HL-60/S4 (cell line): ENCODE measurements at regions not wholly inside any gene's neighbourhood (a gene's known extent, or its start where the extent isn't known, plus 50 kb on each side); places are given as distances from the start of the nearest gene placed in this dataset.

Source experiments
- in situ Hi-C: fragments of 300-500 bp; cut with MboI; formaldehyde crosslinking; loops from 2 replicates; pipeline ENCODE4 v1.14.3; 2022; ENCODE audit warnings: low sequenced_read_pairs

DNA sequence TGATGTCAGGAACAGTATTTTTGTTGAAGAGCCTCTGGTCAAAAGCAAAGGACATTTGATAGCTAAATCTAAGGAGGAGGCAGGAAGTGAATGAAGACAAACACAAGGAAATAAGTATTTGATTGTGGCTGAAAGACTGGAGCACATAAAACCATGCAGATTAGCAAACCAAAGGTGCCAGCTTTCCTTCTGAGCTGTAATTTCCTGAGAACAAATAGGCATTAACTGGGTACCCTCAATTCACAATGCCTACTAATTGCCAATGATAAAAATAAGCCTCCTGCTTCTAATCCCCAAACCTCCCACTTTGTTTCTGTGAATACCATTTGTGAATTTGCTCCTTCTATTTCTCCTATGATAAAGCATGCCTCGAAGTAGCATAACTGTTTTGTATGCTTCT, 1279.6 kb upstream of the USP15 start:
- in situ Hi-C loops: no loop called here

DNA sequence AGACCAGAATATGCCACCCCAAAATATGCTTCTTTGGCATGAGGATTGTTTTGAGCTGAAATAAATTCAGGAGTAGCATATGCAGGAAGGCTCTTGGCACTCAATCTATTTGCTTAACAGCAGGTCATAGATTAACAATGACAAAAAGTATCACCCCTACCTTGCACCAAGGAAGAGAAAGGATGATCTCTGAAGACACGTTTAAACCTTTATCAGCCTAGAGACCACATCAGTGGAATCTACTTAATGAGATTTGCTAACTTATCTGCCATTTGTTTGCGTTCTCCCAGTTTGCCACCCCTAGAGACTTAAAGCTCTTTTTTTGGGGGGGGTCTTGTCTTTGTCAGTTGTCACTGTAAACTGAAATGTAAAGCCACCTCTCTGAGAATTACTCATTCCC, 1278.7 kb upstream of the USP15 start:
- in situ Hi-C loops: no loop called here

DNA sequence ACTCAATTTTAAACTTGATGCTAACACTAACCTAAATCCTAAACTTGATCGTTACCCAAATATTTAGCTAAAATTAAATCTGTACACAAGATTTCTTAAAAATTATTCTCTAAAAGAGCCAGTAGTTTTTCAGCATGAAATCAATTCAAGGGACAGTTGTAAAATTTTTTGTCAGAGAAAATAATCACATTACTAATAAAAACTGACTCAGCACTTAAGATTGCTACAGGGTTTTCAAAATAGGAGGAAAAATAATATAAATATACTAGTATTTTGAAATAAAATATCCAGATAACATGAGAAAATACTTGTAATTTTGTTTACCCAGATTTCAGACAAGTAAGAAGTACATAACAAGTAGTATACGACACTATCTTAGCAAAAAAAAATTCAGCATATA, 1268.1 kb upstream of the USP15 start:
- in situ Hi-C loops: no loop called here

DNA sequence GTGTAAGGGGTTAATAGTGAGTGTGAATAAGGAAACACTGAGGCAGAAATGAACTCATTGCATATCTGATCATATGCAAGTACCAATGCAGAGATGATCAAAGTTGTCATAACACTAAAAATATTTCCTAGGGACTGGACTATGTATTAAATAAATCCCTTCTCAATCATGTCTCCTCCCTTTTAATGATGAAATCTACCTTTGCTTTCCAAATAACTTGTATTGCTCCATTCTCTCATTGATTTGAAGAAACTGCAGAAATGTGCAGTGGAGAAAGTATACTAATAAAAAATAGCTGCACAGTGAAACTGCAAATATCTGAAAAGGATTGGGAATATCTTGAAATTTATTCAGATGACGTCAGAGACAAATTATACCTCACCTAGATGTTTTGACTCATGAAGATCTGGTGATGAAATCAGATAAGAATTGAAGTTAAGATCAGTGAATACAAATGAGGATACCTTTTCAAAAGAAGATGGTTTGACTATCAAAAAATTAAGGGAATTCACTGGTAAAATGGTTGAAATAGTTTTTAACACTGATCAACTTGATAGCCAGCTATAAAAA, 1264.9 kb upstream of the USP15 start:
- in situ Hi-C loops: no loop called here

DNA sequence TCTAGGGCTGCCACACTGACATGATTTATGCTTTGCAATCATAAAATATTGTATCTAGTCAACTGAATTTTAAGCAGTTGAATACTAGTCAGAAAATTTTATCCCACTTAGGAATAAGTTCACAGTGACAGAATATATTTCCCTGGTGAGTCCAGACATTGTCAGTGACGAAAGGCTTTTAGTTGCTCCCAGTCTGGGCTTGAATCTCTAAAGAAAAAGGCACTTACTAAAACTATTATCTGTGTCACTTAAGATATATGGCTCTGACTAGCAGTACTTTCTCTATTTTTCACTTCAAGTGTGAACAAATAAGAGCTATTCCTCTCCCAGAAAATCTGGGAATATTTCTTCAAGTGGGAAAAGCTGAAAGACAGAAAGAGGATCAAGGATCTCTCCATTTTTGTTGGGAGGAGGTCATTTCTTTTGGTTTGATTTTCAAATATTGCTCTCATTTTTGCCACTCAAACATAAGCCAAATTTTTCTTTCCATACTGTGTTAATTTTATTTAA, 1262.3 kb upstream of the USP15 start:
- in situ Hi-C loops: no loop called here

DNA sequence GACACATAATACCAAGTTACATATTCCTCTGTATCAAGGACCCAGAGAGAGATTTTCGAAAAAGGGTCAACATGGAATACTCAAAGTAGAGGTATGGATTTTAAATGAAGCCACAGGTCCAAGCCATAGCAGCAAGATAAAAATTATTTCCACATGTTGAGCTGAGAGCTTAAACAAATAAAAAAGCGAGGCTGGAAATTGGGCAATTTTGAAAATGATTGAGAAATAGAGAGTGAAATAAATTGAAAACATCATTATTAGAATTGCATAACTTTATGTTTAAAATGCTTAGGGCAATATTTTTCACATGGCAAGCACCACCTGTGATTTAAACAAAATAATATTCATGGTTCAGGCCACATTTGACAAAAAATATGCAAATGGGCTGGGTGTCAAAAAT, 1251.0 kb upstream of the USP15 start:
- in situ Hi-C loops: no loop called here

DNA sequence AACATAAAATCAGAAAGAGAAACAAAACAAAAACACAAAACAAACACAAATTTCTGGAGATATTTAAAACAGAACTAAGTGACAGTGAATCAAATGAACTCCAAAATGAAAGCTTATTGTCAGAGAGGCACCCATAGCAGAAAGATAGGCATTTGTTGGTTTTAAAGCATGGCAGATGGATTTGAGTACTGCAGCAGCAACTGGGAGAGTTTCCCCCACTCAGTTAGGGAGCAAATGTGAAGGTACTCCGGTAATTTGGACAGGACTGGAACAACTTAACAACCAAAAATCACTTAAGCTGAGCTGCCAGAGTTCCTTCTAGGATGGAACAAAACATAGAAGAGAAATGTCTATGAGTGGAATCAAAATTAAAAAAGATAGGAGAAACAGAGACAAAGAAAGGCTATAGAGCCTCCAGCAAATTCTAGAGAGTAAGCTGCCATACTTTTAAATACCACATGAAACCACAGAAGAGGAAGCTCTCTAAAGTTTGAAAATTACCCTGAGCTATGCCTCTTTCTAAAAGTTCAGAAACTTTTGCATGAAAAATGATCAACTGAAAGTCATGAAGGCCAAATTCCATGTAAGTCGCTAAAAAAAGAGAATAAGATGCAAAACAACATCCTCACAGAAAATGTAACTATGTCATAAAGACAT, 1248.3 kb upstream of the USP15 start:
- in situ Hi-C loops: no loop called here

DNA sequence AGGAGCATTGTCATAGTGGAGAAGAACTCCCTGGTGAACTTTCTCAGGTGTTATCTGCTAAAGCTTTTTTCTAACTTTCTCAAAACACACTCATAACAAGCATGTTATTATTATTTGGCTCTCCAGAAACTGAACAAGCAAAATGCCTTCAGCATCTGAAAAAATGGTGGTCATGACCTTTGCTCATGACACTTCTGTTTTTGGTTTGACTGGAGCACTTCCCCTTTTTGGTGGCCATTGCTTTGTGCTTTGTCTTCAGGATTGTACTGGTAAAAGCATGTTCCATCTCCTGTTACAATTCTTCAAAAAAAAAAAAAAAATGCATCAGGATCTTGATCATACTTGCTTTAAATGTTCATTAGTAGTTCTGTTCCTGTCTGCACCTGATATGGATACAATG, 1241.6 kb upstream of the USP15 start:
- in situ Hi-C loops: no loop called here

DNA sequence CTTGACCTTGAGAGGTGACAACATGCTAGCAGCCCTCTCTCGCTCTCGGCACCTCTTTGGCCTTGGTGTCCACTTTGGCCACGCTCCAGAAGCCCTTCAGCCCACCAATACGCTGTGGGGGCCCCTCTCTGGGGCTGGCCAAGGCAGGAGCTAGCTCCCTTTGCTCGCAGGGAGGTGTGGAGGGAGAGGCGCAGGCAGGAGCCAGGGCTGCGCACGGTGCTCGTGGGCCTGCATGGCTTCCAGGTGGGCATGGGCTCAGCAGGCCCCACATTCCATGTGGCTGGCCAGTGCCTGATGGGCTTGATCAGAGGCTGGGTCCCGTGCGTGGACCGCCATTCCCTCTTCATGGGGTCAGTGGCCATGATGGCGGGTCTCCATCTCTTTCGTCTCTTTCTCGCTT, 1237.0 kb upstream of the USP15 start:
- in situ Hi-C loops: no loop called here

DNA sequence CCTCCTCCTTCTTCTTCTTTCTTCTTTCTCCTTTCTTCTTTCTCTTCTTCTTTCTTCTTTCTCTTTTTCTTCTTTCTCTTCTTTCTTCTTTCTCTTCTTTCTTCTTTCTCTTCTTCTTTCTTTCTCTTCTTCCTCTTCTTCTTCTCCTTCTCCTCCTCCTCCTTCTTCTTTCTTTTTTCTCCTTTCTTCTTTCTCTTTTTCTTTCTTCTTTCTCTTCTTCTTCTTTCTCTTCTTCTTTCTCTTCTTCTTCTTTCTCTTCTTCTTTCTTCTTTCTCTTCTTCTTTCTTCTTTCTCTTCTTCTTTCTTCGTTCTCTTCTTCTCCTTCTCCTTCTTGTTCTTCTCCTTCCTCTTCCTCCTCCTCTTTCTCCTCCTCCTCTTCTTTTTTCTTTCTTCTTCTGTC, 1230.7 kb upstream of the USP15 start:
- in situ Hi-C loops: no loop called here

DNA sequence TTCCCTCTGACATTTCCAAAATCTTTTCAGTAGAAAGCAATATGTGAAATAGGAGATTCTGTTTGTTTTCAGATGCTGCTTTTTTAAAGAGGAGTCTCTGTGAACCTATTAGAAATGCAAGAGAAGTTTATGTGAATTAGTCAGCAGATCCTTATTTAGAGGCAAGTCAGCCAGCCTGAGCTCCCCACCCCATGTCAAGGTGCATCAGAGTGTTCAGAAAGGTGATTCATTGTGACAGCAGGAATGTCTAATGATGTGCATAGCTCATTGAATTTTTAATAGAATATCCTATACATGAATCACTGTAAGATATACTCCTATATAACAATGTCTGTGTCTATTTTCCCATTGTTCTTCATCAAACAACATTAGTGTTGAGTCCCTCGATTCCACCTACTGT, 1222.4 kb upstream of the USP15 start:
- in situ Hi-C loops: no loop called here

DNA sequence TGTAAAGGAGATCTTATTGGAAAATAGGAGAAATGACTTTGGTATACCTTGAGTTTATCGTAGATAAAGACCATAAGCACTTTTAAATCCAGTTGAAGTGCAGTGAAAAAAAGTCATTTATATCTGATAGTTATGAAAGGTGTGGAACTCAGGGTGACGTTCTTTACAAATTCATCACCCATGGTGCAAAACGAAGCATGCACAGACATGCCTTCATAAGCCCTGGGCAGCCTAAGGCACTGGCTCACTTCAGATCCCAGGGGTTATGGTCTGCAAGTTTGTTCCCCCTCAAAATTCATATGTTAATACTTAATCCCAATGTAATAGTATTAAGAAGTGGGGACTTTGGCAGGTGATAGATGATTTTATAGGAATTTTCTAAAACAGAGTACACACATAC, 1216.4 kb upstream of the USP15 start:
- in situ Hi-C loops: no loop called here

DNA sequence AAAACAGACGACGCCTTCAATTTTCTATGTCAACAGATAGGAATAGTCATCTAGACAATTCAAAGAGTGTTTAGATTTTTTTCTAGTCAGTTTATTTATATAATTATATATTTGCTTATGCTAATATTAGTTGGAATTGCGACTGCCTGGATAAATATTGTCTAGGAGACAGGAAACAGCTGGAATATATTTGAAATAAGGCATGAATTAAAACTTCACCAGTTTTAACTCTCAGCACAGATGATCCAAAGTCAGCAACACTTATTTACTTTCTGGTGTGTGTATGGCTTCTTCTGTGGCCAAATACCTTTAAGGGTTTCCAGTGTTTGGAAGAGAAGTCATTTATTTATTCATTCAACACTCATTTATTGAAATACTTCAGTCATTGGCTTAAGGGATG, 1215.4 kb upstream of the USP15 start:
- in situ Hi-C loops: no loop called here

DNA sequence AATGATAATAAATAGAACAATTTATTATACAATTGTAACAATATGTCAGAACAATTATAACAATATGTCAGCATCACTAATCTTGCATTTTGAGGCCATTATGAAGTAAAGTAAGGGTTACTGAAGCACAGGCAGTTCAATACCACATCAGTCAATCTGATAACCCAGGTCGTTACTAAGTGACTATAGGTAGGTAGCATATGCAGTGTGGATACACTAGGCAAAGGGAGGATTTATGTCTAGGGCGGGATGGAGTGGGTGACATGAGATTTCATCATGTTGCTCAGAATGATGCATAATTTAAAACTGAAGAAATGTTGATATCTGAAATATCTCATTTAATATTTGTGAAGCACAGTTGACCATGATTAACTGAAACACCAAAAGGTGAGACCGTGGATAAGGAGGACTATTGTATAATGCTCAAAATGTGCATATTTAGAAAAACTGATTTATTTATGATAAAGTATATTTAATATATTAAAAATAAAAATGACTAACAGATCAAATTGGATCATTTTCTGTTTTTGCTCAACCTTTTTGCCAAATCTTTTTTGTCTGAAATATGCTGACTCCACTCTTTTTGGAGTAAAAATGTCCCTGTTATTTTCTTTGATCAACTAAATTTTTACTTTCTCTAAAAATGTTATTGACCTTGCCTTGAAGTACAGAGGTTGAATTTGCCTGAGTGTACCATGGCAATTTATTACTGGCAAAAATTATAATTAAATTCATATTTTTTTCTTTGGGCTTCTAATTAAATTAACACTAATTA, 1189.4 kb upstream of the USP15 start:
- in situ Hi-C loops: no loop called here

DNA sequence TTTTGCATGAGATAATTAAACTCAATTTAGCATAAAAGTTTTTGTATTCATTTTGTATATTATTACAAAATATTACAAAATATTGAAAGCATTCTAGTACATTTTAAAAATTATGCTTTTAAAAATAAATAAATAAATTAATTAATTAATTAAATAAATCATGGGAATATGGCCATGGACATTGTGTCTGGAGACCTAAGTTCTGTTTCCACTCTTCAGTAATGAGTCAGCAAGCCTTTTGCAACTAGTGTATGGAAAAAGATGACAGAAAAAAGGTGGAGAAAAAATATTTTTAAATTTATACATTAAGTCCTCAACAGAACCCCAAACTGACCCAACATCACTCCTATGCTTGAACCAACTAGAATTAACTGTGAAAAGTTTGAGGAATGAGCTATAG, 1187.5 kb upstream of the USP15 start:
- in situ Hi-C loops: no loop called here

DNA sequence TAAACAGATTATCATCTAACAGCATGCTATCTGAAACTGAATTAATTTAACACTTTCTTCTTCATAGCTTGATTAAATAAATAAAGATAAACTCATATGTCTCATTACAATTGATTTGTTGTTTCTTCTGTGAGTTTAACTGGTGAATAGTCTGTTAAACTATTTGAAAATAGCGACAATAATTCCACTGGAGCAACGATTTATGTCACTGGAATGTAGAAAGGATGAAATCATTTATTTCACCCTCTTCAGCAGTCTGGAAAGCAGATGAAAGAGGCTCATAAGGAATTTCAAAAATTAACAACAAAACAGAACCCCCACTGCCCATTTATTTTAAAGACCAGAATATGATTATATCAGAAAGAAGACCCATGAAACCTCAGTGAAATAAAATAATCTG, 1165.1 kb upstream of the USP15 start:
- in situ Hi-C loops: no loop called here

DNA sequence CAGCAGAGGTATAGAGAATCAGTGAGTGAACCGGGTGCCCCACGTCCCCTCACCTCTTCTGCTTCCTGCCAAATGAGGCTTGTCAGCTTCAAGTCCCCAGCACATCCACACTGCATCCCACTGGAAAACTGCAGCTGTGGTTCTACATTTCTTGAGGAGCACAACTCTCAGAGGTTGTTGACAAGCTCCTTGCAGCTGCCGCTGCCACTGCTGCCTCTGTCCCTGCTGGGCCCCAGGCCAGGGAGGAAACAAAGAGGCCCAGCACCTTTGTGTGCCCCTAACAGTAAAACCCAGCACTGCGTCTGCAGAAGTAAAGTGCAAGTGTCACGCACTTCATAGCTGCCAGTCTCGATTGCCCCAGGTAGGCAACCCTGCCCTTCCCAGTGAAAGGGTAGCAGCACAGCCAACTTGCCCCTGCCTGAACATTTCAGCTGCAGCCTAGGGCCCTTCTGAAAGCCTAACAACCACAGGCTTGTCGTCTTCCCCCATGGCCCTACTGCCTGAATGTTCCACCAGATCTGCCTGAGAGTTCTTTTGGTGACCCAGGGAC, 1162.1 kb upstream of the USP15 start:
- in situ Hi-C loops: no loop called here

DNA sequence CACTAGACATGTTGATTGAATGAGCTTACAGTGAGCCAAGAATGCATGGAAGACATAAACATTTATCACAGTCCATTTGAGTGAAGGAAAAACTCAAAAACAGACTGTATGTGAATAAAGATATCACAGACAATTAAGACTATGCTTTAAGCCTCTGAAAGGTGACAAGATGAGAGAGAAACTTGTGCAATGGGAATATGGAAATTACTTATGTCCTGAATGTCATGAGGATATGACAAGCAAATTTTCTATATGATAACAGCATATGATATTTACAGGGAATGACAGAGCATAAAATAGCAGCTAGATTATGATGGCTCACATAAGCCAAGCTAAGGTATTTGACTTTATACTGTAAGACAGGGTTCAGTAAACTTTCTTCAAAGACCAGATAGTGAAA, 1153.1 kb upstream of the USP15 start:
- in situ Hi-C loops: no loop called here

DNA sequence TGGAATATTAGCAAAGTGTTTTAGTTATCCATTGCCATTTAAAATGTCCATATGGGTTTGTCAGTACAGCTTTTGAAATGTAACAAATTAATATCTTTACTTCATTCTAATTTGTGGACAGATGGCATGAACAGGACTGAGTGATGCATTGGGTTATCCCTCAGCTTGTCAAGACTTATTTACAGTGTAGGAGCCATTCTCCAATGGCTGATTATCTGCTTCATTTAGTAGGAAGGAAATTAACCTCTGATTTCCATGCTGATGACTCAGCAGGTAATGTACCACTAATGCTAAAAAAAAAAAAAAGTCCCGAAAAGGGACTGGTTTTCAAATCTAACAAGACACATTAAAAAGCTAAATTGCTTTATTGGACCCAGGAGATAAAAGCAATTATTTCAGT, 1149.0 kb upstream of the USP15 start:
- in situ Hi-C loops: no loop called here

DNA sequence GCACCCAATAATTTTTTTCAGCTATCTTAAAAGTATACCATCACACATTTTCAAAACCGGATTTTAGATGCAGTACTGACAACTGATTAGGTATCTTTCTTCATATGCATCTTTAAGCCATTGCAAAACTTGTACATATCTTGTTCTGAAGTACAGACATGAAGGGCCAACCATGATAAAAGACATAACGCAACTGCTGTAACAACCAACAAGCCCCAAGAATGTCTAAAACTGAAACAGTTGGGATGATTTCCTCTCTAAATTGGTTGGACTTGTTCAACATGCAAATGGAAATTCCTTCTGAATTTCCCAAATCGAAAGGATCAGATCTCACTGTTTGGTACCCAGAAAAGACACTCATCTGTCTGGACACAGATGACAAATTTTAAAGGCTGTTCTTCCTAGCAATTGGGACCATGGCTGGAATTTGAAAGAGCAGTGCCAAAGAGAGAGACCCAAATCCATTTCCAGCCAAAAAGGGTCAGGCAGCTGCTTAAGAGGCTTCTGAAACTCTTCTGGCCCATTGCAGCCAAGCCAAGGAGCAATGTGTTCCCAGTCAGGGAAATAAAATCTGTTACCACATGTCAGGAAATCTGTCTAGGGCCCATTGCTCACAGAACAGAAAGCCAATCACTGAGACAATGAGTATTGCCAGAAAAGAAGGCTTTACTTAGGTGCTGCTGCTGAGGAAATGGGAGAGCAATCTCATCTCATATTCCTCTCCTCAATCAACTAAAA, 1122.4 kb upstream of the USP15 start:
- in situ Hi-C loops: no loop called here

DNA sequence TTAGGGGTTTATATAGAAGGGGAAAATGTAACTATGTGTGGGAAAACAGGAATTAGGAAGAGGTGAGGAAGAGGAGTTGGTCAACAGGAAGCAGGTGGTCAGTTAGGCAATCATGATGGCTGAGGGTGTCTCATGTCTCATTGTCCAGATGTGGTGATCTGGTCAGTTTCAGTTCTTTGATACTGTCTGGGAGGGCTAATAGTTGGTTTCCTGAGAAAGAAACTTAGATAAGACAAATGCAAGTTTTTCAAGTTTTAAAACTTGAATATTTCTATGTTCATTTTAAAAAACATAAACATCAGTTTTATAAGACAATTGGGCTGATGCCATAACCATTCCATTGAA, 1121.8 kb upstream of the USP15 start:
- in situ Hi-C loops: no loop called here
